K562 (cell line): ENCODE measurements at regions not wholly inside any gene's neighbourhood (a gene's known extent, or its start where the extent isn't known, plus 50 kb on each side); places are given as distances from the start of the nearest gene placed in this dataset.
"Not testable (repeated sequence)": the region's sequence is repeated elsewhere in the genome, so short reads cannot be mapped to it uniquely, and the experiment has no call there.

Experiments
- ATAC-seq: fragments of 200-7000 bp; cut with Tn5 transposase; 3 replicates; pipeline ENCODE4 v1.9.1; 2020; ENCODE audit warnings: moderate library complexity
- BruUV-seq: library from RNA; stranded (reverse); fragments of 400-500 nt; replicated peaks from 2 replicates; lab custom pipeline; 2021; lab: Mats Ljungman, UMichigan
- CTCF ChIA-PET: fragments of 300-600 bp; formaldehyde crosslinking; extraction: SDS; loops from one replicate; lab custom pipeline; 2021; ENCODE audit warnings: low intra/inter-chr PET ratio; lab: Yijun Ruan, JAX
- POLR2A ChIA-PET: fragments of 300-600, 350-650 bp; sonication (Branson Sonifier 250); formaldehyde crosslinking; extraction: SDS; loops from one replicate; lab custom pipeline; 2021; ENCODE audit warnings: antibody characterized with exemption, inconsistent platforms; lab: Yijun Ruan, JAX
- DNase-seq, 4 experiments: peaks; one replicate each; pipeline versions ENCODE4 v3.0.0 to v3.0.0-alpha.2; 2011 to 2018; ENCODE audit warnings: low spot score in 3 of 4, mixed read lengths in 3 of 4; ENCODE audit errors: extremely low read depth in 1 of 4
- FAIRE-seq: peaks from 2 replicates; lab custom pipeline; 2011; peaks lifted over from hg19 to GRCh38; lab: Jason Lieb, UNC
- H2AFZ ChIP-seq: 2 replicates; pipeline ENCODE4 v1.6.0; 2011; ENCODE audit warnings: low read depth, low read length, control low read depth, inconsistent platforms
- H3K27ac ChIP-seq: fragments of 200-600 bp; 3 replicates; pipeline ENCODE4 v1.8.0; 2011; ENCODE audit warnings: low read depth, mild to moderate bottlenecking, control low read depth, inconsistent platforms, low read length, moderate library complexity, mixed read lengths; ENCODE audit errors: extremely low read depth
- H3K27me3 ChIP-seq, 2 experiments: fragments of 300-600 bp in 1 of 2; 2 replicates in 1 of 2; 3 replicates in 1 of 2; pipeline versions ENCODE4 v1.6.0 to v1.8.0; 2011; ENCODE audit warnings: inconsistent platforms in 2 of 2, low read length in 2 of 2, mild to moderate bottlenecking in 1 of 2, mixed read lengths in 1 of 2, moderate library complexity in 1 of 2; ENCODE audit not compliant: control insufficient read depth in 2 of 2, insufficient read depth in 2 of 2
- H3K36me3 ChIP-seq: fragments of 300-600 bp; 3 replicates; pipeline ENCODE4 v1.8.0; 2011; ENCODE audit warnings: mild to moderate bottlenecking, low read length, inconsistent platforms; ENCODE audit not compliant: control insufficient read depth, insufficient read depth
- H3K4me1 ChIP-seq, 2 experiments: fragments of 200-600 bp in 1 of 2; replicated peaks in 1 of 2; 2 replicates in 1 of 2; 3 replicates in 1 of 2; pipeline versions ENCODE4 v1.5.1 to v1.8.0; 2011; ENCODE audit warnings: inconsistent platforms in 2 of 2, low read length in 2 of 2, mild to moderate bottlenecking in 1 of 2, mixed read lengths in 1 of 2, moderate library complexity in 1 of 2; ENCODE audit not compliant: control insufficient read depth in 2 of 2, insufficient read depth in 2 of 2
- H3K4me2 ChIP-seq: 2 replicates; pipeline ENCODE4 v1.6.1; 2011; ENCODE audit warnings: low read length, control low read depth, inconsistent platforms, mixed read lengths; ENCODE audit not compliant: insufficient read depth
- H3K4me3 ChIP-seq: fragments of 200-600 bp; sonication (generic), shearing (Covaris generic); 2 replicates; pipeline ENCODE4 v1.5.1; 2016; ENCODE audit warnings: control low read depth, inconsistent platforms
- H3K79me2 ChIP-seq: fragments of 200-600 bp; 3 replicates; pipeline ENCODE4 v1.8.0; 2011; ENCODE audit warnings: low read length, inconsistent platforms; ENCODE audit not compliant: control insufficient read depth, insufficient read depth
- H3K9ac ChIP-seq, 2 experiments: 2 replicates each; pipeline versions ENCODE4 v1.6.0 to v1.6.1; 2011; ENCODE audit warnings: low read depth in 2 of 2, low read length in 2 of 2, control low read depth in 1 of 2, inconsistent platforms in 1 of 2, mild to moderate bottlenecking in 1 of 2, mixed read lengths in 1 of 2; ENCODE audit not compliant: insufficient read depth in 1 of 2
- H3K9me1 ChIP-seq: one replicate; pipeline ENCODE4 v1.6.0; 2011; ENCODE audit warnings: inconsistent platforms, mild to moderate bottlenecking, low read length, moderate library complexity; ENCODE audit not compliant: control insufficient read depth, insufficient read depth
- H3K9me3 ChIP-seq: replicated peaks from 2 replicates; pipeline ENCODE4 v1.5.1; 2011; ENCODE audit warnings: low read depth, low read length, inconsistent platforms; ENCODE audit not compliant: control insufficient read depth, insufficient read depth
- H4K20me1 ChIP-seq: replicated peaks from 2 replicates; pipeline ENCODE4 v1.6.1; 2011; ENCODE audit warnings: low read length, inconsistent platforms, mixed read lengths; ENCODE audit not compliant: control insufficient read depth, insufficient read depth
- EP400 ChIP-seq: fragments of 450-650 bp; IDR thresholded peaks from 2 replicates; pipeline ENCODE4 v1.6.1; 2017; ENCODE audit warnings: antibody characterized with exemption, mild to moderate bottlenecking, moderate library complexity
- FOXA3 ChIP-seq, 2 experiments: fragments of 450-650 bp in 1 of 2; sonication (generic) in 1 of 2; formaldehyde crosslinking; IDR thresholded peaks in 1 of 2; conservative IDR thresholded peaks in 1 of 2; 2 replicates each; pipeline versions ENCODE4 v1.4.0 to v1.8.0; 2020 to 2022; ENCODE audit warnings: mild to moderate bottlenecking in 2 of 2, missing genetic modification reagents in 1 of 2
- MAZ ChIP-seq, 2 experiments: fragments of 450-650 bp in 1 of 2; sonication (generic) in 1 of 2; formaldehyde crosslinking; IDR thresholded peaks in 1 of 2; conservative IDR thresholded peaks in 1 of 2; 2 replicates each; pipeline versions ENCODE4 v1.4.0 to v1.5.0; 2020; ENCODE audit warnings: mild to moderate bottlenecking in 1 of 2, missing genetic modification reagents in 1 of 2
- MGA ChIP-seq: fragments of 450-650 bp; IDR thresholded peaks from 2 replicates; pipeline ENCODE4 v1.6.1; 2016; ENCODE audit warnings: mild to moderate bottlenecking, moderate library complexity
- MNT ChIP-seq, 2 experiments: fragments of 450-650 bp; conservative IDR thresholded peaks; 2 replicates each; pipeline ENCODE4 v1.6.1; 2017; ENCODE audit warnings: mild to moderate bottlenecking in 2 of 2, moderate library complexity in 2 of 2
- NFRKB ChIP-seq: fragments of 450-650 bp; IDR thresholded peaks from 2 replicates; pipeline ENCODE4 v1.6.1; 2016; ENCODE audit warnings: low read depth
- NR2C2 ChIP-seq, 2 experiments: fragments of 200-800 bp in 1 of 2; sonication (Bioruptor generic) in 1 of 2; sonication (generic) in 1 of 2; formaldehyde crosslinking in 1 of 2; IDR thresholded peaks; 2 replicates each; pipeline versions ENCODE4 v1.6.1 to v1.8.0; 2016 to 2022; ENCODE audit warnings: mild to moderate bottlenecking in 1 of 2, missing compliant biosample characterization in 1 of 2, missing genetic modification characterization in 1 of 2, missing genetic modification reagents in 1 of 2
- TAF7 ChIP-seq: fragments of 450-650 bp; IDR thresholded peaks from 2 replicates; pipeline ENCODE4 v1.6.1; 2016; ENCODE audit warnings: missing genetic modification characterization, missing compliant biosample characterization
- WGBS: fragments of 100-300 bp; shearing (Covaris generic); methylation state at CpG from one replicate; pipeline ENCODE4 v1.1.6; 2016; ENCODE audit warnings: low coverage, mixed read lengths; ENCODE audit not compliant: insufficient coverage; ENCODE audit errors: missing lambda C conversion rate; 5-methylcytosine and 5-hydroxymethylcytosine counted together
- in situ Hi-C: fragments of 300-500 bp; cut with MboI; formaldehyde crosslinking; loops from 4 replicates; pipeline ENCODE4 v1.15.0; 2018; ENCODE audit warnings: inconsistent platforms, mixed read lengths
- intact Hi-C: fragments of 100-400 bp; cut with micrococcal nuclease; formaldehyde crosslinking; loops from 2 replicates; pipeline ENCODE4 v1.14.2; 2022

- H3K4me1 ChIP-seq; CTCF ChIA-PET; H3K9me3 ChIP-seq; H3K9me1 ChIP-seq; H3K27me3 ChIP-seq; FAIRE-seq; intact Hi-C loops; H4K20me1 ChIP-seq; in situ Hi-C loops; BruUV-seq; H3K36me3 ChIP-seq; H3K79me2 ChIP-seq; TF ChIP-seq NR2C2 (CRISPR knock-in tag; IDR thresholded peaks at IDR 0.05): not testable (repeated sequence)
- ATAC-seq, result peak; percentile 81
- DNase-seq, result peak in 1 of 4 experiments; percentile 8
- POLR2A ChIA-PET, result interaction anchor here (0.6 to 1.3 kb wide), 2 partner anchors 14 to 655 kb away, joined by 3 to 4 read pairs; no protein-coding TSS in a partner anchor
- WGBS, result 0% methylated on average over 9 of the region's 15 CpGs
- Histone ChIP-seq H3K27ac (peak overlapping the region; percentile 55; the same call in 2 of the 3 replicates), H3K4me2 (peak overlapping the region; percentile 86; the same call in 1 of the 2 replicates), H2AFZ (peak overlapping the region; percentile 70; the same call in 1 of the 2 replicates), H3K4me3 (peak overlapping the region; percentile 39), H3K9ac (peak overlapping the region in 1 of 2 experiments; percentile 49; a peak in 2 of 4 replicates)
- TF ChIP-seq EP400, result peak; percentile 62
- TF ChIP-seq TAF7 (tag), result peak; percentile 85
- 0 out of 4 replicates have a peak, but pooled peaks of 1 of the 2 experiments have one; percentile 31 for TF ChIP-seq MAZ (CRISPR knock-in tag; conservative IDR thresholded peaks at IDR 0.05 in 1 of 2, IDR thresholded peaks at IDR 0.05 in 1 of 2)
- TF ChIP-seq FOXA3 (CRISPR knock-in tag; conservative IDR thresholded peaks at IDR 0.05 in 1 of 2, IDR thresholded peaks at IDR 0.05 in 1 of 2), result peak; percentile 91 to 92
- TF ChIP-seq MGA, result peak; percentile 37; the same call in 1 of the 2 replicates
- TF ChIP-seq NR2C2 (tag; IDR thresholded peaks at IDR 0.05), result peak; percentile 80
- 0 out of 4 replicates have a peak, but pooled peaks of 1 of the 2 experiments have one; percentile 21 for TF ChIP-seq MNT (conservative IDR thresholded peaks at IDR 0.05)
- TF ChIP-seq NFRKB, result peak; percentile 93
These were observed 145.1 kb upstream of the BCL6 start for GRCh38 chr3:187890405-187890752.
